Ureter (tissue), 1 donor: ENCODE measurements at regions not wholly inside any gene's neighbourhood (a gene's known extent, or its start where the extent isn't known, plus 50 kb on each side); places are given as distances from the start of the nearest gene placed in this dataset.

Experiments
- DNase-seq: peaks from one replicate; pipeline ENCODE4 v3.0.0-alpha.2; 2020; ENCODE audit warnings: low spot score
- donor health status: DM: yes; HTN: yes; CAD: no.

DNA sequence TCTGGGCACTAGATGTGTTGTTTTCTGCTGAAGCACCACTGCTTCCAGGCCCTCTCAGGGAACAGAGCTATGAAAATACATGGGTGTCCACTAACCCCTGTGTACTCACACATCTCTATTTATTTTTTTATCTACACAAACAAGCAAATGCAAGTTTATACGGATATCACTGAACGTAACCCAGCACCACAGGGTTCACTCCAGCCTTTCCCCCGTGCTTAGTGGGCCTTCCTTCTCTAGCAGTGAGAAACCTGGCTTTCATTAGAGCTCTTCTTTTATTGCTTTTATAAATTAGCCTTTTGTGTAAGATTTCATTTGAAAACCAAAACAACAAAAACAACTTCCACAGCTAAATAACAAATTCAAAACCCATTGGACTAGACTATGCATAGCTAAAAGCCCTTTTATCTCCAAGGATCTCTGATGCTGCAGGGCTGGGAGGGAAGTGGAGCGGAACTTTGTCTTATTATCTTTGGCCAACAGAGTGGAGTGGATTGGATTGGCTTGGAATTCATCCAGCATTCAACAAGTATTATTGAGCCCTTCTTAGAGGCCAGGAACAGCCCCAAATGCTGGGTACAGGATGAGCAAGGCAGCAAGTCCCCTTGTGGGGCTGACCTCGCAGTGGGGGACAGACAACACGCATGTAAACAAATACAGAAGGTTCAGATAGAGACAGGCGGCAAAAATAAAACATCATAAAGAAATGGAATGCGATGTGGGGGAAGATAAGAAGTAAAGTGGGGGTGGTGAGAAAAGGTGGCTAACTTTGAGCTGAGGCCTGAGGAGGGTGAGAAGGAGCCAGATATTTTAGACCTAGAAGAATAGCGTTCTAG is 371.8 kb upstream of the POU3F1 start:
- no peak for DNase-seq

- DNase-seq: no peak
Measured at GRCh38 chr1:38403667-38404066, 357.1 kb upstream of the POU3F1 start.

DNA sequence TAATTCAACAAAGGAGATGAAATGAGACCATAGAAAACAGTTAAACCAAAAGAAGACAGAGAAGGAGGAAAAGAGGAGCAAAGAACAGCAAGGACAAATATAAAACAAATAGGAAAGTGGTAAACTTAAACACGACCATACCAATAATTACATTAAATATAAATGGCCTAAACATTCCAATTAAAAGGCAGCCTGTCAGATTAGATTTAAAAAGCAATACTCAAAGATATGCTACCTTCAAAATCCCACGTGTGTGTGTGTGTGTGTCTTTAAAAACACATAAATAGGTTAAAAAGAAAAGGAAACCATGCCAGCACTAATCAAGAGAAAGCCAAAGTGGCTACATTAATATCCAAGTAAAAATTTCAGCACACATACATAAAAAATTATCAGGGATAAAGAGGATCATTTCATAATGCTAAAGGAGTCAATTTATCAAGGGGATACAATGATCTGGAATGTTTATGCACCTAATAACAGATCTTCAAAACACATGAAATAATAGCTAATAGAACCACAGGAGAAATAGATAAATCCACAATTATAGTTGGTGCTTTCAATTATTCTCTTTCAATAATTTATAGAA is 355.7 kb upstream of the POU3F1 start:
- no peak for DNase-seq

DNA sequence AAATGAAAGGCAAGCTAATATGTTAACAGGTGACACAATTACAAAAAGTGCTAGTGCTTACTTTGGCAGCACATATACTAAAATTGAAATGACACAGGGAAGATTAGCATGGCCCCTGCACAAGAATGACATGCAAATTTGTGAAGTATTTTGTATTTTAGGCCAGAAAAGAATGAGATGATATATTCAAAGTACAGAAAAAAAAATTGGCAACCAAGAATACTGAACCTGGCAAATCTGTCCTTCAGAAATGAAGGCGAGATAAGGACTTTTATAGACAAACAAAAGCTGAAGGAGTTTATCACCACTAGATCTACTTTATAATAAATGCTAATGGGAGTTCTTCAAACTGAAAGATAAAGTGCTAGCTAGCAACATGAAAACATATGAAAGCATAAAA is 350.0 kb upstream of the POU3F1 start:
- DNase-seq: no peak

GRCh38 chr1:38394303-38394702 is 347.7 kb upstream of the POU3F1 start:
- DNase-seq: no peak

- no peak for DNase-seq
Measured at GRCh38 chr1:38392861-38393260, 346.3 kb upstream of the POU3F1 start.

DNA sequence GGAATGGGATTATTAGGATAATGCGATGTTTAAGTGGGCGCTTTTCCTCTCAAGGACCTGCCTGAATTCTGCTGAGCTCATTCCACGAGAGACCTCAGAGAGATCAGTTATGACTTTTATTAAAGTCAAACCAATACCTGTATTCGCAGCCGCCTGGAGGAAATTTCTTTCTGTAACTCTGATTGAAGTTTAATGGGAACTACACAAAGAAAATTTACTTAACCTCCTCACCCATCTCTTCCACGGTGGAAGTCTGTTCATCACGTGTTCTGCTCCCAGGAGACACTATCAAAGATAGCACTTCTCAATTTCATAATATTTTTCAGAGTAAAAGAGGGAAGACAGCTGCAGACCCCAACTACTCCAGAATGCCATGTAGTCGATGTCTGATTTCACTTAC is 334.7 kb upstream of the POU3F1 start:
- DNase-seq: no peak

GRCh38 chr1:38376577-38376976 is 330.0 kb upstream of the POU3F1 start:
- DNase-seq: no peak

DNA sequence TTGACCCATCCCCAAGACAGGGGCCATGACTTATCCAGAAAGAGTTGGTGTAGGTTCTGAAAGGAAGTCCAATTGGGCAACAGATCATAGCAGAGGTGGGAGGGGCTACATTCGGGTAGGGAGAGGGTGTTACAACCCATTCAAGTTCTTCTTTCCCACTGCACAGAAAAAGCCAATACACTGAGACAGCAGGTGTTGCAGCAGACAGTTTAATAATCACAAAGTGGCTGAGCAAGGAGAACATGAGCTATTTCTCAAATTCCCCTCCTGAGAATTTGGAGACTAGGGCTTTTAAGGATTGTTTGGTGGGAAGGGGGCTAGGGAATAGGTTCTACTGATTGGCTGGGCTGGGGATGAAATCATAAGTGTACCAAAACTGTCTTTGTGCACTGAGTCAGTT is 328.4 kb upstream of the POU3F1 start:
- no peak for DNase-seq

DNA sequence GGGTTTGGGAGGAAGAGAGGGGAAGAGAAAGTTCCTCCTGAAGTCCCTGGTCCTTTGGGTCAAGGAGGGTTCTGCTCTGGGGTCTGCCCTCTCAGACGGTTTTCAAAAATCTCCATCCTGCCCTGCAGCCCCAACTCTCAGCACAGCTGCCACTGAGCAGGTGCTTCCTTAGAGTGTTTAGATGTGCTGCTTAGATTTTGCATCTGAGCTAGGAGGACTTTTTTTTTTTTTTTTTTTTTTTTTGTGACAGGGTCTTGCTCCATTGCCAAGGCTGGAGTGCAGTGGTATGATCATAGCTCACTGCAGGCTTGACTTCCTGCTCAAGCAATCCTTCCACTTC is 324.9 kb upstream of the POU3F1 start:
- no peak for DNase-seq

DNA sequence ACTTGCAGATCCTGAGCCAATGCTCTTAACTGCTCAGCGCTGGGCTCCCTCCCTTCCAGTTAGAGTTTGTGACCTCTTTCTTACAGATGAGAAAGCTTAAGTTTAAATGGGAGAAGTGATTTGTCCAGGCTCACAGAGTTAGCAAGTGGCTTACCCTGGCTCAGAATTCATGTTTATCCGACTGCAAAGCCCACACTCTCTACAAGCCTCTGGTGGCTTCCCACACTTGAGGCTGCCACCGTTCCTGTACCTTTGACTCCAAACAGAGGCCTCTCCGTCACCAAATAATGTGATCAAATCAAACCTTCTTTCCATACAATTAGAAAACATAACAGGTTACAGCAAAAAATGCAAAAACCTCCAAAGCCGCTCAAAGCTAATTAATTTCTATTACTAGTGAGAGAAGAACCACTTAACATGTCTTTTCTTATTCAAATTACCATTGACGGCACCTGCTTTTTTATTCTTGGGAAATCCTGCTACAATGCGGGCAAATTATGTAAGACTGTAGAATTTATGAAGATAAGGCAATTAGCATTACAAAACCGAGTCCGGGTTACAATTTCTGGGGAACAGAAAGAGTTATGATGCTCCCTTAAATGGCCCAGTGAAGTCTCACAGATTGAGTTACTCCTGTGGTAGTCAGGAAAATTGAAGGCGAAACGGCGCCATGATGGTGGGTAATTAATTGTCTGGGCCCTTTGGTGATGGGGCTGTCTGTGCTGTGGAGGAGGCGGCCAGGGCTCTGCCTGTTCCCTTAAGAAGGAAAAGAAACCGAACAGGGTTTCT is 324.3 kb upstream of the POU3F1 start:
- DNase-seq: no peak

DNA sequence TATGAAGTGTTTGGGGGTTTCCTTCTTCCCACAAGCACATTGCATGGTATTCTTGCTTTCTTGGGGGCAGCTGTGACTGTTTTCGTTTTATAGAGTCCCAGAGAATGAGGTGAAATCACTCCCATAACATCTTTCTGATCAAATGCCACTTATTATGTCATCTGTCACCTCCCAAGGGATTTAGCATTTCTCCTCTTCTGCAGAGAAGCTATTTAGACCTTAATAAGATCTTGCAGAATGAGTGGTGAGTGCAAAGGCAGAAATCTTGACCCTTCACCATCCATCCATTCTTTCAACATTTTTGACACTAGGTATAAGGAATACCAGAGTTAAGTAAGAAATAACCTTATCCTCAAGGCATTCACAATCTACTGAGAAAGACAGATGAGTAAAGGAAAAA is 318.6 kb upstream of the POU3F1 start:
- no peak for DNase-seq

GRCh38 chr1:38361566-38361965 is 315.0 kb upstream of the POU3F1 start:
- no peak for DNase-seq

- no peak for DNase-seq
Measured at GRCh38 chr1:38360807-38361206, 314.2 kb upstream of the POU3F1 start.

DNA sequence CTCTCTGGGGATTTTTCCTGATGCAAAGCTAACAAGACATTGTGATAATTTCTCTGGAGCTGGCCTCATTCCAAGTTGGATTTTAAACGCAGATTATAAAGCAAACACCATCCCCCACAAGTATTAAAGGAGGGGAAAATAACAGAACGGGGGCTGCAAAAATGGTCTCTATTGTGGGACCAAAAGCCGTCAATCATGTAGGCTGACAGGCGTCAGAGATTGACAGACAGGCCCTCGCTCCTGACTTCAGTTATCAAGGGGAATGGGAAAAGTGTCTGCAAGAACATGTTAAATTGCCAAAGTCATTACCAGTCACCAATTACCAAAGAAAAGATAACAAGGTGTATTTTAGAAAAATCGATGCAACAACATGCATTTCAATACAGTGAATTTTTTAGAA is 307.4 kb upstream of the POU3F1 start:
- no peak for DNase-seq

DNA sequence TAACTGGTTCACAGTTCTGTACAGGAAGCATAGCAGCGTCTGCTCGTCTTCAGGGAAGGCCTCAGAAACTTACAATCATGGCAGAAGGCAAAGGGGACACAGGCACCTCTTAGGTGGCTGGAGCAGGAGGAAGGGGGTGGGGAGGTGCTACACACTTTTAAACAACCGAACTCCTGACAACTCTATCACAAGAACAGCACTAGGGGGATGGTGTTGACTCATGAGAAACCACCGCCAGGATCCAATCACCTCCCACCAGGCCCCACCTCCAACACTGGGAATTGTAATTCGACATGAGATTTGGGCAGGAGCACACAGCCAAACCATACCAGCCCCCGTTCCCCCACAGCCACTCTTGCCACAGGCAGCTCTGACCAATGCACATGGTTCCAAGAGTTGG is 306.3 kb upstream of the POU3F1 start:
- DNase-seq: no peak

GRCh38 chr1:38347446-38348175 is 301.0 kb upstream of the POU3F1 start:
- DNase-seq: no peak

DNA sequence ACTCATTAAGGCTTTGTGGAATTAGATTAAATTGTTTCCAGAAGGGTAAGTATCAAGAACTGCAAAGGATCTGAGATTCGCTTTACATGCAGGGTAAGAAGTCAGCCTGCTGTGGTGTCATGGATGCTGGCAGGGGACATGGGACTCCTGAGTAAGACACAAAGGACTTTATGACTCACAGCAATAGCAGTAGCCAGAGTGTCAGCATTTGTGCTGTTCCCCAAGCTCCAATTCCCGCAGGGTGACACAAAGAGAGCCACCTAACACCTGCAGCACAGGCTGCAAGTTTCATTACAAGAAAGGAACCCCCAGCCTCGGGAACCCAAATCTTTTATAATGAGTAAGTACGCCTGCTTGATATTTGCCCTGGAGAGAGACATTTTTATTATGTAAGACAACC is 298.1 kb upstream of the POU3F1 start:
- DNase-seq: no peak

GRCh38 chr1:38341694-38342093 is 295.1 kb upstream of the POU3F1 start:
- DNase-seq: no peak

DNA sequence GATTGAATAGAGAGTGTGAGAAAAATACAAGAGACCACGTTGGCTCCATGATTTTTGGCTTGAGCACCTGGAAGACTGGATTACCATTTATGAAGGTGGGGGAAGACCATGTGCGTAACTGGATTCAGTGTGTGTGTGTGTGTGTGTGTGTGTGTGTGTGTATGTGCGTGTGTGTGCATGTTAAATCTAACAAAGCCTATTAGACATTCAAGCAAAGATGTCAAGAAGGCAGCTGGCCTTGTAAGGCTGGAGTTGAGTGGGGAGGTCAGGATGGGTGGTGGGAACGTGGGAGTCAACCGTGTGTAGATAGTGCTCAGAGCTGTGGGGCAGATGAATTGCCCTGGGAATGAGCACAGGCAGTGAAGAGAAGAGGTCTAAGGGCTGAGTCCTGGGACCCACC is 293.8 kb upstream of the POU3F1 start:
- DNase-seq: no peak

DNA sequence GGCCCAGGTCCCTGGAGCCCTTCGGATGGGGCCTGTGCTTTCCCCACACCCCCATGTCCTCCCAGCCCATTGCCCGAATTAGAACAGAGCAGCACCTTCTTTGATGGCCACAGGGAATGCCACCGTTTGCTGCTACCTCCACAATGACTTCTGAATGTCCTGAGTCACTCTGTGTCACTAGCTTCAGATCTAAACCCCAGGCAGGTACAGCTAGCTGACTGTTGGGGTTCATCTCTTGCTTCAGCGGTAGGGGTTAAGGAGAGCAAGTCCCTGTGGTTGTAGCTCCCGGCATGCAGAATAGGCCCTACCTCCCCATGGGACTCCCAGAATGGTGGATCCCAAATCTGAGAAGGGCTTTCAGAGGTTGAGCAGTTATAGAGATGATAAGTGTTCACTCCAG is 291.1 kb upstream of the POU3F1 start:
- no peak for DNase-seq

DNA sequence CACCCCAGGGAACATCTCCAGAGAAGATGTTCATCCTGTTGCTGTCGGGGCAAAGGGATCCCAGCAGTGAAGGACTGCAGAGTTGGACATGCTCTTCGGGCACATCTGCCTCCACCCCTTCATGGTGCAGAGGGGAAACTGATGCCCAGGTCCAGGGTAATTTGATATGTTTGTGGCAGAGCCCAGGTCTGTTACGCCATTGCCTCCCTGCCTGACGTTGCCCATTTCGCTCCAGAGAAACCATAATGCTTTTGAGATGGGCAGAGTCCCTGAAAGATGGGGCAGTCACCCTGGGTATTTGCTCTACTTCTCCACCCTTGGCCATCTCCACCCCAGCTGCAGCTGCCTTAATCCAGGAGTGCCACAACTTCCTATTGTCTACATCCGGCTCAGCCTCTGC is 290.4 kb upstream of the POU3F1 start:
- no peak for DNase-seq
